Fibroblast of skin of left quadriceps (primary cell): ENCODE measurements at regions not wholly inside any gene's neighbourhood (a gene's known extent, or its start where the extent isn't known, plus 50 kb on each side); places are given as distances from the start of the nearest gene placed in this dataset.
"Not testable (repeated sequence)": the region's sequence is repeated elsewhere in the genome, so short reads cannot be mapped to it uniquely, and the experiment has no call there.

ENCODE experiments used
- DNase-seq, 2 experiments: peaks; one replicate each; pipeline ENCODE4 v3.0.0-alpha.2; 2013; ENCODE audit warnings: low read depth in 2 of 2

- no peak for DNase-seq
Observed at GRCh38 chr10:84701370-84701720, 373.0 kb downstream of the CCSER2 start.

- no peak for DNase-seq
Observed at GRCh38 chr10:84704101-84704500, 375.7 kb downstream of the CCSER2 start.

DNA sequence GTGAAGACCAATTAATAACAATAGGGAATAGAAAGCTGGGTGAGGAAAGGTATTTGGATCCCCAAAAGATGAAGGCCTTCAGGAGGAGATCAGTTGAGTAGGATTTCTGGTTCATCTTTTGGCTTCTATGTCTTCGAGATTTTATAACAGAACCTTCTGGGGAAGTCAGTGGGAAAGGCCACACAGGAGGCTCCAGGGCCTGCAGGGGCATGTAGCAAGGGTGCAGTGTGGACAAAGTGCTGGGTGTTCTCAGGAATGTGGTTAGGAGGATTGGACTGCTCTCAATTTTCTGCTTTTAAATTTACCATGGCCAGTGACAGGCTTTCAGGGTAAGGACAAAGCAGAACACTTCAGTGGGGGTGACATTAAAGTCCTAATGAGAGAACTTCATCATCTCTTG lies 378.0 kb downstream of the CCSER2 start:
- DNase-seq: no peak

DNA sequence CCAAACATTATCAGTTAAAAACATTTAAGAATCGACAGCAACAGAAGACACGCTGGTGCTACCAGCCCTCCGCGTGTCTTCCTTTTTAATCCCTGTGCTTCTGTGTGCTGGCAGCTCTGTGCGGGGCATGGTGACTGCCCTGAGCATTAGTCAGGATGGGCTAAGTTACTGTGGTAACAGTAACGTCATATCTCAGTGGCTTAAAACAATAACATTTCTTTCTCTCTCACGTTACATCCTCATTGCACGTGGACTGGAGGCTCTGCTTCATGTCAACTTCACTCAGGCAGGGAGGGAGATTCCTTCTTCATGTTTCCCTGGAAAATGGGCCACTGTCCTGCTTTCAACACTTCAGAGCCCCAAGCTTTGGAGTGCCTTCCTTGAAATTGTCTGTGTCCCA lies 378.5 kb downstream of the CCSER2 start:
- no peak for DNase-seq

DNA sequence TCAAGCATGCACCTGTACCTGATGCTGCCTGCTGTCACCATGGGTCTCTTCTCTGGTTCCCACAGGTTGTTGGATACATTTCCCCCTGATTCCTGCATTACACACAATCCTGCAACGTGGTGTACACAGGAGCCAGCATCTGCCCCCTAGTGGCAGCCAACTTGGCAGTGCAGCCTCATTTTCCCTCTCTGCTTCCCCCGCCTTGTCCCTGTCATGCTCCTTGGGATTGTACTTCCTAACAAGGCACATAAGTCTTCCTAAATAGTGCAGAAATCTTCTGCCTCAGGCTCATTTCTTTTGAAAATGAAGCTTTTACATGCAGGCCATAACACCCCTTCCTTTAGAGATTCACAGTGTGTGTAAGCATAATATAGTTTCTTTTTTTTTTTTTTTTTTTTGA lies 387.5 kb downstream of the CCSER2 start:
- DNase-seq: no peak

DNA sequence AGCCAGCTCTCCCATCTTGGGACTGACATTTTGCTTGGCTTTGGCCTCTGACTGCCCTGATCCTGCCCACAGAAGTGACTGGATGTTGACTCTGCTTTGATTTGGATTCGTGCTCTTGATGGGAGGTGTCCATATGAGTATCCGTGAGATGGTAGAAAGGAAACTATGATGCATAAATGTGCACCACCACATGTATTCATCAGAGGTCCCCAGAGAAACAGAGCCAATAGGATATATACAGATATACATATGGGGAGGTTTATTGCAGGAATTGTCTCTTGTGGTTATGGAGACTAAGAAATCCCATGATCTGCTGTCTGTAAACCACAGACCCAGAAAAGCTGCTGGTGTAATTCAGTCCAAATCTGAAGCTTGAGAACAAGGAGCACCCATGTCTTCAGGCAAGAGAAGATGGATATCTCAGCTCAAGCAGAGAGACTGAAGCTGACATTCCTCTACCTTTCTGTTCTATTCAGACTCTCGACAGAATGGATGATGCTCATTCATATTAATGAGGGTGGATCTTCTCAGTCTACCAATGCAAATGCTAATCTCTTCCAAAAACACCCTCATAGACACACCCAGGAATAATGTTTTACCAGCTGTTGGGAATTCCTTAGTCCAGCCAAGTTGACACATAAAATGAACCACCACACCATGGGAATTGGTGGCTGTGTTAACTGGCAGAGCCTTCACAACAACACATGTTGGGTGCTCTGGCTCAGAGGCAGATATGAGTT lies 390.7 kb downstream of the CCSER2 start:
- DNase-seq: no peak

DNA sequence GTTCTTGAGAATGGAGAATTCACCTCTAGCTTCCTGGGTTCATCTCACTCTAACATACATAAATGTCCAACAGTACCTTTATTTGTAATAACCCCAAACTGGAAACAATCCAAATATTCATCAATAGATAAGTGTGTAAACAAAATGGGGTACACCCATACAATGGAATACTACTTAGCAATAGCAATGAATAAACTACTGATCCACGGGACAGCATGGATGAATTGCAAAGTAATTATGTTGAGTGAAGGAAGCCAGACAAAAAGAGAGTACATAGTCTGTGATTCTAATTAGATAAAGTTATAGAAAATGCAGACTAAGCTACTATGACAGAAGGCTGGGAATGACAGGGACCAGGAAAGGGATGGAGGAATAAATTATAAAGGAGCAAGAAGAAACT lies 391.3 kb downstream of the CCSER2 start:
- no peak for DNase-seq

- no peak for DNase-seq
Observed at GRCh38 chr10:84727398-84727797, 399.0 kb downstream of the CCSER2 start.

DNA sequence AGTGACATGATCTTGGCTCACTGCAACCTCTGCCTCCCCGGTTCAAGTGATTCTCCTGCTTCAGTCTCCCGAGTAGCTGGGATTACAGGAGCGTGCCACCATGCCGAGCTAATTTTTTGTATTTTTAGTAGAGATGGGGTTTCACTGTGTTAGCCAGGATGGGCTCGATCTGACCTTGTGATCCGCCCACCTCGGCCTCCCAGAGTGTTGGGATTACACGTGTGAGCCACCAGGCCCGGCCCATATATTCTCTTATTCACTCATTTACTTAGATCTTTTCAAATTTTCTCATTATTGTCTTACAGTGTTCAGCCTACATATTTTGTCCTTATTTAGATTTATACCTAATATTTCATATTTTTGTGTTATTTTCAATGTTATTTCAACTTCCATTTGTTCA lies 410.7 kb downstream of the CCSER2 start:
- not testable (repeated sequence) for DNase-seq

- DNase-seq: no peak
Observed at GRCh38 chr10:84739641-84740040, 411.3 kb downstream of the CCSER2 start.

- no peak for DNase-seq
Observed at GRCh38 chr10:84743483-84743882, 415.1 kb downstream of the CCSER2 start.

DNA sequence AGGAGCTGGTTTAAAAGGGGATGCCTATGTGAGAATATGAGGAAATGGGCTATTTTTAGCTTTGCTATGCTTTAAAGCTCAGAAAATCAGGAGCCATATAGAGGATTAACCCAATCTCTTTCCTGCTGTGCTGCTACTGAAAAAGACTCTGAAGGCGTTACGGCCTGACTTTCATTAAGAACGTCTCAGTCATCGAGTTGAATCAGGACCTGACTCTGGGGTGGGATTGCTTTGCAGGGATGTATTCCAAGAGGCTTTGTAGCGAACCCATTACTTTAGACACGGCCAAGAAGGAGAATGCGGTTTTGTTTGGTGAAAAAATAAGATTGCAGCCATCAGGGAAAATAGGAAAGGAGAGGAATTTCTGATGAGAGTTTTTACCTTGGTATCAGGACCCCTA lies 426.9 kb downstream of the CCSER2 start:
- no peak for DNase-seq

DNA sequence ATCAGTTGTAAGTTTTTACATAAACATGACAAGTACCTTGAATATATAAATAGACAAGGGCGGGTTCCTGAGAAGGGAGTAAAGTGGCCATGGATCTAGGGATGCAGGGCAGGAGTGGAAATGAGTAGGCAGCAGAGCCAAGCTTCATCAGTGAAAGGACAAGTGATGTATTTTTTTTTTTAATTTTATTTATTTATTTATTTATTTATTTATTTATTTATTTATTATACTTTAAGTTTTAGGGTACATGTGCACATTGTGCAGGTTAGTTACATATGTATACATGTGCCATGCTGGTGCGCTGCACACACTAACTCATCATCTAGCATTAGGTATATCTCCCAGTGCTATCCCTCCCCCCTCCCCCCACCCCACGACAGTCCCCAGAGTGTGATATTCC lies 428.3 kb downstream of the CCSER2 start:
- not testable (repeated sequence) for DNase-seq

DNA sequence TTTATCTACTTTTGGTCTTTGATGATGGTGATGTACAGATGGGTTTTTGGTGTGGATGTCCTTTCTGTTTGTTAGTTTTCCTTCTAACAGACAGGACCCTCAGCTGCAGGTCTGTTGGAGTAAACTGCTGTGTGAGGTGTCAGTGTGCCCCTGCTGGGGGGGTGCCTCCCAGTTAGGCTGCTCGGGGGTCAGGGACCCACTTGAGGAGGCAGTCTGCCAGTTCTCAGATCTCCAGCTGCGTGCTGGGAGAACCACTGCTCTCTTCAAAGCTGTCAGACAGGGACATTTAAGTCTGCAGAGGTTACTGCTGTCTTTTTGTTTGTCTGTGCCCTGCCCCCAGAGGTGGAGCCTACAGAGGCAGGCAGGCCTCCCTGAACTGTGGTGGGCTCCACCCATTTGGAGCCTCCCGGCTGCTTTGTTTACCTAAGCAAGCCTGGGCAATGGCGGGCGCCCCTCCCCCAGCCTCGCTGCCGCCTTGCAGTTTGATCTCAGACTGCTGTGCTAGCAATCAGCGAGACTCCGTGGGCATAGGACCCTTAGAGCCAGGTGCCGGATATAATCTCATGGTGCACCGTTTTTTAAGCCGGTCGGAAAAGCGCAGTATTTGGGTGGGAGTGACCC lies 433.7 kb downstream of the CCSER2 start:
- not testable (repeated sequence) for DNase-seq

- DNase-seq: no peak
Observed at GRCh38 chr10:84762754-84763394, 434.5 kb downstream of the CCSER2 start.

- no peak for DNase-seq
Observed at GRCh38 chr10:84763965-84764364, 435.6 kb downstream of the CCSER2 start.

DNA sequence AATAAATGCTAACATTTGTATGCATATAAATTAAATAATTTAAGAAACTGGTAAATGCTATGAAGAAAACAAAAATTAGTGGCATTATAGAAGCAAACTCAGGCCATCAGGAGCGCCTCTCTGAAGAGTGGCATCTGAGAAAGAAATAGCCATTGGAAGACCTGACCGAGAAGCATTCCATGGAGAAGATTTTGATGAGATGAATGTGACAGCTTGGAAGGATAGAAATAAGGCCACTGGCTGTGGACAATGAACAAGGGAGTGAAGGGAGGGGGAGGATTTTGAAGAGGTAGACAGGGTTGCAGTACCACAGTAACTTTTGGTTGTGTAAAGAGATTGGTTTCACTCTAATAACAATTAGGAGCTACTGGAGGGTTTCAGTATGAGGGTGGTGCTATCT lies 436.7 kb downstream of the CCSER2 start:
- DNase-seq: no peak

DNA sequence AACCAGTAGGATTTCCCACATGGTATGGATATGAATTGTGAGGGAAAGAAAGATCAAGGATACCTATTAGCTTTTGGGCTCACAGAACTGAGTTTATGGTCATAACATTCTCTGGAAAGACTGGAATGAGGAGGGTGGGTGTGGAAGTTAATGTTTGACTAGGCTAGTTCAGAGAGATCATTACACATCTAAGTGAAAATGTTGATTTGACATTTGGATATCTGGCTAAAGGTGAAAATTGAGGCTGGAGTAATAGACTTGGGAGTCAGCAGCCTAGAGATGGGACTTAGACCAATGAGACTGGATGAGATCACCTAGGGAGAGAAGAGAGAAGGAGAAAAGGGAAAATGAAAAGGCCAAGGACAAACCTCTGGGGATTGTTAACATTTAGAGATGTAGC lies 437.3 kb downstream of the CCSER2 start:
- DNase-seq: no peak

GRCh38 chr10:84766923-84767322 lies 438.5 kb downstream of the CCSER2 start:
- no peak for DNase-seq

- DNase-seq: no peak
Observed at GRCh38 chr10:84768132-84768531, 439.7 kb downstream of the CCSER2 start.

DNA sequence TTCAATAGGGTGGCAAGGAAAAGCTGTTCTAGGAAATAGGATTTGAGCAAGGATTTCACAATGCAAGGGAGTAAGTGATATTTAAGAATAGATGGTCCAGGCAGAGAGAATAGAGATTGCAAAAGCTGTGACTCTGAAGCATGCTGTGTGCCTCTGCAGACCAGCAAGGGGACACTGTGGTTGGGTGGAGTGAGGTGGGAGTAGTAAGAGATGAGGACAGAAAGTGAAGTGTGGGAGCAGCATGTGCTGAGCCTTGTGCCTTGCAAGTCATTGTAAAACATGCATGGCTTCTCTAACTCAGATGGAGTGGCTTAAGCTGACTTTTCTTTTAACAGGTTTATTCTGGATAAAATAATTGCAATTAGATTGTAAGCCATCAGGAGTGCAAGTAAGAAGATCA lies 442.4 kb downstream of the CCSER2 start:
- DNase-seq: no peak

GRCh38 chr10:84783386-84783785 lies 455.0 kb downstream of the CCSER2 start:
- no peak for DNase-seq

- DNase-seq: no peak
Observed at GRCh38 chr10:84783909-84784308, 455.5 kb downstream of the CCSER2 start.
